ENCODE measurements at regions not wholly inside any gene's neighbourhood (a gene's known extent, or its start where the extent isn't known, plus 50 kb on each side); places are given as distances from the start of the nearest gene placed in this dataset.

DNA sequence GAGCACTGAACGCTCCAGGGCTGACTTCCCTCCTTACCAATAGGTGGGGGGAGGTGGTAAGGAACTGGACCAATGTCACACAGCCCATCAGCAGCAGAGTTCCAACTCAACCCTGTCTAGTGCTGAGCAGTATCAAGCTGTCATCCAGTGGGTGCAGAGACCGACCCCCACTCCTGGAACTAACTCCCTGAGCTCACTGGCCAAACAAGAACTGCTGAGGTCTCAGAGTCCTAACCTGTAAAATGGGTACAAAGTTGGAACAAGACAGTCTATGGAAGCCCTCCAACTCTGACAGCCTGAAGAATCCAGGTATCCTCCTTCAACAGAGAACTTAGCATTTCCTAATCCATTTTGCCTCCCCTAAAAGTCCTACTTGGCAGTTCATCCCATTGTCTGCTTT, 91.1 kb upstream of the CLMN start:
- H2AFZ ChIP-seq (ENCODE audit: low read depth, low read length): no peak overlapping the region
- DNase-seq (ENCODE audit: low read depth, low spot score) (no peak), FAIRE-seq (no peak)
- intact Hi-C loops (cut with micrococcal nuclease) (no loop called here), dilution Hi-C loops (cut with MboI; ENCODE audit: extremely low pct_ligation_motif_present, low sequenced_read_pairs) (no loop called here)
- H4K20me1 ChIP-seq (replicated peaks; ENCODE audit: control insufficient read depth, extremely low read depth, insufficient read depth, low read length): no peaks in the 10 kb centered on the region
- no peaks in the 10 kb centered on the region for H3K36me3 ChIP-seq (ENCODE audit: control insufficient read depth in 2 of 2, extremely low read depth in 1 of 2, insufficient read depth in 2 of 2, low read length in 2 of 2)
- H3K4me3 ChIP-seq (replicated peaks in 1 of 3; ENCODE audit: insufficient read depth in 1 of 3, low read depth in 1 of 3, low read length in 3 of 3): no peak overlapping the region
- no TSS peak for BruUV-seq (replicated peaks)
- H3K4me2 ChIP-seq (ENCODE audit: insufficient read depth, low read length): no peak overlapping the region
- TF ChIP-seq MYC (IDR thresholded peaks at IDR 0.05; ENCODE audit: low read depth, low read length): no peak
- TF ChIP-seq EZH2 (IDR thresholded peaks at IDR 0.05; ENCODE audit: borderline replicate concordance, low read depth, low read length, severe bottlenecking): no peak
- no peak for TF ChIP-seq FOS (IDR thresholded peaks at IDR 0.05; ENCODE audit: borderline replicate concordance, insufficient read depth, low read length)
- no peak for TF ChIP-seq JUN (IDR thresholded peaks at IDR 0.05; ENCODE audit: borderline replicate concordance, insufficient read depth, insufficient read length, low read depth)
- TF ChIP-seq GATA2 (IDR thresholded peaks at IDR 0.05; ENCODE audit: insufficient read depth, insufficient read length, low read depth, low read length): no peak
- no peak for TF ChIP-seq POLR2A (IDR thresholded peaks at IDR 0.05; ENCODE audit: low read depth, low read length)
- no peak for TF ChIP-seq POLR2AphosphoS5 (IDR thresholded peaks at IDR 0.05; ENCODE audit: insufficient read depth, low read depth, low read length)
- TF ChIP-seq, protein P1, sequence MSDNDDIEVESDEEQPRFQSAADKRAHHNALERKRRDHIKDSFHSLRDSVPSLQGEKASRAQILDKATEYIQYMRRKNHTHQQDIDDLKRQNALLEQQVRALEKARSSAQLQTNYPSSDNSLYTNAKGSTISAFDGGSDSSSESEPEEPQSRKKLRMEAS (IDR thresholded peaks at IDR 0.05; ENCODE audit: insufficient read depth, insufficient read length): no peak
- TF ChIP-seq, protein P2, sequence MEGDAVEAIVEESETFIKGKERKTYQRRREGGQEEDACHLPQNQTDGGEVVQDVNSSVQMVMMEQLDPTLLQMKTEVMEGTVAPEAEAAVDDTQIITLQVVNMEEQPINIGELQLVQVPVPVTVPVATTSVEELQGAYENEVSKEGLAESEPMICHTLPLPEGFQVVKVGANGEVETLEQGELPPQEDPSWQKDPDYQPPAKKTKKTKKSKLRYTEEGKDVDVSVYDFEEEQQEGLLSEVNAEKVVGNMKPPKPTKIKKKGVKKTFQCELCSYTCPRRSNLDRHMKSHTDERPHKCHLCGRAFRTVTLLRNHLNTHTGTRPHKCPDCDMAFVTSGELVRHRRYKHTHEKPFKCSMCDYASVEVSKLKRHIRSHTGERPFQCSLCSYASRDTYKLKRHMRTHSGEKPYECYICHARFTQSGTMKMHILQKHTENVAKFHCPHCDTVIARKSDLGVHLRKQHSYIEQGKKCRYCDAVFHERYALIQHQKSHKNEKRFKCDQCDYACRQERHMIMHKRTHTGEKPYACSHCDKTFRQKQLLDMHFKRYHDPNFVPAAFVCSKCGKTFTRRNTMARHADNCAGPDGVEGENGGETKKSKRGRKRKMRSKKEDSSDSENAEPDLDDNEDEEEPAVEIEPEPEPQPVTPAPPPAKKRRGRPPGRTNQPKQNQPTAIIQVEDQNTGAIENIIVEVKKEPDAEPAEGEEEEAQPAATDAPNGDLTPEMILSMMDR (IDR thresholded peaks at IDR 0.05; ENCODE audit: extremely low read depth in 1 of 2, insufficient read depth in 1 of 2, low read depth in 1 of 2, low read length in 2 of 2): no peak
- ChIA-PET CTCF (no interaction called here), POLR2A (no interaction called here)
- H3K9ac ChIP-seq (replicated peaks; ENCODE audit: extremely low read depth, insufficient read depth, low read length): no peak overlapping the region
- H3K27me3 ChIP-seq (ENCODE audit: control insufficient read depth in 2 of 2, insufficient read depth in 2 of 2, low read length in 2 of 2): no peaks in the 10 kb centered on the region
- no peaks in the 10 kb centered on the region for H3K9me1 ChIP-seq (replicated peaks; ENCODE audit: control insufficient read depth, extremely low read depth, insufficient read depth, low read length)
- no peaks in the 10 kb centered on the region for H3K4me1 ChIP-seq (ENCODE audit: control insufficient read depth, extremely low read depth, insufficient read depth, low read length)
- no peaks in the 10 kb centered on the region for H3K79me2 ChIP-seq (ENCODE audit: control insufficient read depth, insufficient read depth, low read length)
- H3K27ac ChIP-seq (ENCODE audit: insufficient read depth, low read depth, low read length): no peak overlapping the region
- no peaks in the 10 kb centered on the region for H3K9me3 ChIP-seq (replicated peaks; ENCODE audit: control insufficient read depth, insufficient read depth, low read length)

Data from endothelial cell of umbilical vein (primary cell).